D721Med (cell line): ENCODE measurements at regions not wholly inside any gene's neighbourhood (a gene's known extent, or its start where the extent isn't known, plus 50 kb on each side); places are given as distances from the start of the nearest gene placed in this dataset.

ENCODE experiments used
- DNase-seq: peaks from one replicate; pipeline ENCODE4 v3.0.0; 2011; ENCODE audit warnings: low spot score; ENCODE audit not compliant: insufficient read length
- FAIRE-seq: peaks from 2 replicates; lab custom pipeline; 2011; peaks lifted over from hg19 to GRCh38; lab: Jason Lieb, UNC
- CTCF ChIP-seq: IDR thresholded peaks from 2 replicates; pipeline ENCODE4 v1.5.1; 2012; ENCODE audit warnings: mild to moderate bottlenecking, control low read depth; ENCODE audit not compliant: insufficient read depth; ENCODE audit errors: missing control alignments

GRCh38 chr2:49687918-49688317 lies 533.6 kb upstream of the FSHR start:
- peak; percentile 60 for TF ChIP-seq CTCF
- DNase-seq (no peak), FAIRE-seq (no peak)

GRCh38 chr2:49686897-49687442 lies 532.7 kb upstream of the FSHR start:
- no peak for FAIRE-seq
- DNase-seq: no peak
- no peak for TF ChIP-seq CTCF

- DNase-seq: no peak
- TF ChIP-seq CTCF: no peak
- FAIRE-seq: no peak
These were observed 532.0 kb upstream of the FSHR start for GRCh38 chr2:49686291-49686690.

GRCh38 chr2:49677227-49677626 lies 522.9 kb upstream of the FSHR start:
- no peak for TF ChIP-seq CTCF
- FAIRE-seq (no peak), DNase-seq (no peak)

- DNase-seq (no peak), FAIRE-seq (no peak)
- no peak for TF ChIP-seq CTCF
These were observed 510.5 kb upstream of the FSHR start for GRCh38 chr2:49664827-49665226.

- no peak for TF ChIP-seq CTCF
- FAIRE-seq (no peak), DNase-seq (no peak)
These were observed 507.5 kb upstream of the FSHR start for GRCh38 chr2:49661809-49662208.

- TF ChIP-seq CTCF: no peak
- no peak for DNase-seq
- peak; percentile 93 for FAIRE-seq
These were observed 502.5 kb upstream of the FSHR start for GRCh38 chr2:49656853-49657252.
